GM12878 (cell line): ENCODE measurements at regions not wholly inside any gene's neighbourhood (a gene's known extent, or its start where the extent isn't known, plus 50 kb on each side); places are given as distances from the start of the nearest gene placed in this dataset.
A peak's percentile ranks its signal among the peaks of the same experiment; 100 is the strongest.

ENCODE experiments used
- BMI1 ChIP-seq: fragments of 450-650 bp; IDR thresholded peaks from 2 replicates; pipeline ENCODE4 v1.6.1; 2016; ENCODE audit warnings: mild to moderate bottlenecking, moderate library complexity, borderline replicate concordance
- BRCA1 ChIP-seq: IDR thresholded peaks from 2 replicates; pipeline ENCODE4 v1.6.1; 2011; ENCODE audit warnings: low read depth, low read length, improper control_type of control experiment
- CBX5 ChIP-seq: sonication (generic); IDR thresholded peaks from 2 replicates; pipeline ENCODE4 v1.6.1; 2016; ENCODE audit warnings: low read depth, moderate library complexity, mild to moderate bottlenecking, inconsistent platforms
- CEBPB ChIP-seq, 2 experiments: fragments of 150-350 bp in 1 of 2; IDR thresholded peaks; 2 replicates each; pipeline ENCODE4 v1.6.1; 2012 to 2014; ENCODE audit warnings: low read depth in 2 of 2, low read length in 2 of 2, borderline replicate concordance in 1 of 2, inconsistent platforms in 1 of 2
- CREB1 ChIP-seq: IDR thresholded peaks from 2 replicates; pipeline ENCODE4 v1.6.1; 2012; ENCODE audit warnings: low read depth, mild to moderate bottlenecking, inconsistent platforms
- EP300 ChIP-seq, 2 experiments: fragments of 150-350 bp in 1 of 2; IDR thresholded peaks; 2 replicates each; pipeline ENCODE4 v1.6.1; 2011 to 2012; ENCODE audit warnings: low read depth in 2 of 2, low read length in 2 of 2, borderline replicate concordance in 1 of 2, improper control_type of control experiment in 1 of 2, inconsistent platforms in 1 of 2; ENCODE audit not compliant: control insufficient read depth in 1 of 2
- ESRRA ChIP-seq: IDR thresholded peaks from 2 replicates; pipeline ENCODE4 v1.6.1; 2012; ENCODE audit warnings: mild to moderate bottlenecking, low read length, improper control_type of control experiment
- FOXK2 ChIP-seq: fragments of 450-650 bp; IDR thresholded peaks from 2 replicates; pipeline ENCODE4 v1.6.1; 2017; ENCODE audit warnings: mild to moderate bottlenecking, moderate library complexity
- MEF2B ChIP-seq: fragments of 450-650 bp; IDR thresholded peaks from 2 replicates; pipeline ENCODE4 v1.6.1; 2018; ENCODE audit warnings: mild to moderate bottlenecking, moderate library complexity; ENCODE audit not compliant: partially characterized antibody, poor library complexity, severe bottlenecking
- MTA2 ChIP-seq: fragments of 450-650 bp; IDR thresholded peaks from 2 replicates; pipeline ENCODE4 v1.6.1; 2016; ENCODE audit warnings: low read depth, mild to moderate bottlenecking, moderate library complexity
- NFXL1 ChIP-seq: fragments of 450-650 bp; IDR thresholded peaks from 2 replicates; pipeline ENCODE4 v1.6.1; 2017; ENCODE audit warnings: antibody characterized with exemption, mild to moderate bottlenecking, borderline replicate concordance
- POLR2AphosphoS5 ChIP-seq: IDR thresholded peaks from 2 replicates; pipeline ENCODE4 v1.6.1; 2011; ENCODE audit warnings: mild to moderate bottlenecking, low read length, inconsistent platforms
- RAD51 ChIP-seq: fragments of 450-650 bp; IDR thresholded peaks from 2 replicates; pipeline ENCODE4 v1.6.1; 2016; ENCODE audit warnings: moderate library complexity, mild to moderate bottlenecking, inconsistent platforms
- RBBP5 ChIP-seq: fragments of 200-600 bp; sonication (generic); conservative IDR thresholded peaks from 2 replicates; pipeline ENCODE4 v1.6.1; 2016
- SMAD1 ChIP-seq: fragments of 450-650 bp; IDR thresholded peaks from 2 replicates; pipeline ENCODE4 v1.6.1; 2018; ENCODE audit warnings: mild to moderate bottlenecking, low read depth; ENCODE audit not compliant: partially characterized antibody
- SPI1 ChIP-seq: IDR thresholded peaks from 2 replicates; pipeline ENCODE4 v1.6.1; 2011; ENCODE audit warnings: low read depth, mild to moderate bottlenecking, low read length, moderate library complexity, borderline replicate concordance; ENCODE audit not compliant: insufficient read depth
- SREBF2 ChIP-seq: IDR thresholded peaks from 2 replicates; pipeline ENCODE4 v1.6.1; 2012; ENCODE audit warnings: mild to moderate bottlenecking, low read length
- TCF7 ChIP-seq: IDR thresholded peaks from 2 replicates; pipeline ENCODE4 v1.6.1; 2014; ENCODE audit warnings: antibody characterized with exemption, borderline replicate concordance
- ZNF592 ChIP-seq: fragments of 450-650 bp; IDR thresholded peaks from 2 replicates; pipeline ENCODE4 v1.6.1; 2017; ENCODE audit warnings: mild to moderate bottlenecking, moderate library complexity
- ZNF622 ChIP-seq: fragments of 450-650 bp; IDR thresholded peaks from 2 replicates; pipeline ENCODE4 v1.6.1; 2017; ENCODE audit warnings: mild to moderate bottlenecking, inconsistent platforms
- TF ChIP-seq, protein P1 (sequence below): fragments of 450-650 bp; formaldehyde crosslinking; IDR thresholded peaks from 2 replicates; pipeline ENCODE4 v1.5.0; 2022; ENCODE audit warnings: mild to moderate bottlenecking, missing genetic modification characterization
- TF ChIP-seq, protein P2 (sequence below): IDR thresholded peaks from 2 replicates; pipeline ENCODE4 v1.6.1; 2012; ENCODE audit warnings: low read depth, low read length, improper control_type of control experiment

DNA sequence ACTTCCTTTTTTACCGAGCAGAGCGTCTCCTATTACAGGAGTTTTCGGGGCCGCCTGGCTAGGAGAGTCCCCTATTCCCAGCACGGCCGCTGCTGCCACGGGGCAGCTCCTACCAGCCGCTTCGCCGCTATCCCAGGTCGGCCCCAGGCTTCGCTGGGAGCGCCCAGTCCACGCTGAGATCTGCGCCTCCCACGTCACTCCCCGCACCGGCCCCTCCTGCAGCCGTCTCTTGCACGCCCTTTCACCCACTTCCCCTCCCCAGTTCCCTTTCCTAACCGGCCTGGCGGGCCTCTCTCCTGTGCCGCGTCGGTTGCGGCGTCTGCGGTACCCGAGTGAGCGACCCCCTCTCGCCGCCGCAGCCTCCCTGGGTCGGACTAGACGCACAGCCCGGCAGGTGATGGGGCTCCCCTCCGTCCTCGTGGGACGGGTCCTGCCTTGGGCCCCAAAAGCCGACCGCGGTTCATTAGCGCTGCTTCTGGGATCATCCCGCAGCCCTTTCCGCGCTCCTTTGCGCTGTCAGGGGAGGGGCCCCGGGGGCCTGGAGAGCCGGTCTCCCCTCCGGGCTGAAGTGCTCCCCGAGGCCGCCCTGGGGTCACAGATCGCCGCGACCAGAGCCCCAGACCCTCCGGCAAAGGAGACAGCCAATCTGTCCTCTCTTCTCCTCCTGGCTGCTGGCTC is 1318.4 kb downstream of the TMEM121 start (continued):
- TF ChIP-seq MTA2 (peak; percentile 47; the same call in 1 of the 2 replicates), RBBP5 (no peak), BMI1 (no peak), TCF7 (no peak), NFXL1 (no peak), ZNF592 (no peak), CREB1 (peak; percentile 74), POLR2AphosphoS5 (peak; percentile 46; the same call in 1 of the 2 replicates), ESRRA (no peak), CBX5 (no peak), FOXK2 (no peak), CEBPB (IDR thresholded peaks at IDR 0.05; ENCODE audit: borderline replicate concordance in 1 of 2, low read depth in 2 of 2, low read length in 2 of 2) (no peak), BRCA1 (no peak), EP300 (IDR thresholded peaks at IDR 0.05; ENCODE audit: borderline replicate concordance in 1 of 2, control insufficient read depth in 1 of 2, low read depth in 2 of 2, low read length in 2 of 2) (peak in 1 of 2 experiments; percentile 16; a peak in 1 of 4 replicates), RAD51 (no peak), SMAD1 (no peak), ZNF622 (no peak), SPI1 (peak; percentile 92), MEF2B (no peak), SREBF2 (no peak)
- TF ChIP-seq, protein P1, sequence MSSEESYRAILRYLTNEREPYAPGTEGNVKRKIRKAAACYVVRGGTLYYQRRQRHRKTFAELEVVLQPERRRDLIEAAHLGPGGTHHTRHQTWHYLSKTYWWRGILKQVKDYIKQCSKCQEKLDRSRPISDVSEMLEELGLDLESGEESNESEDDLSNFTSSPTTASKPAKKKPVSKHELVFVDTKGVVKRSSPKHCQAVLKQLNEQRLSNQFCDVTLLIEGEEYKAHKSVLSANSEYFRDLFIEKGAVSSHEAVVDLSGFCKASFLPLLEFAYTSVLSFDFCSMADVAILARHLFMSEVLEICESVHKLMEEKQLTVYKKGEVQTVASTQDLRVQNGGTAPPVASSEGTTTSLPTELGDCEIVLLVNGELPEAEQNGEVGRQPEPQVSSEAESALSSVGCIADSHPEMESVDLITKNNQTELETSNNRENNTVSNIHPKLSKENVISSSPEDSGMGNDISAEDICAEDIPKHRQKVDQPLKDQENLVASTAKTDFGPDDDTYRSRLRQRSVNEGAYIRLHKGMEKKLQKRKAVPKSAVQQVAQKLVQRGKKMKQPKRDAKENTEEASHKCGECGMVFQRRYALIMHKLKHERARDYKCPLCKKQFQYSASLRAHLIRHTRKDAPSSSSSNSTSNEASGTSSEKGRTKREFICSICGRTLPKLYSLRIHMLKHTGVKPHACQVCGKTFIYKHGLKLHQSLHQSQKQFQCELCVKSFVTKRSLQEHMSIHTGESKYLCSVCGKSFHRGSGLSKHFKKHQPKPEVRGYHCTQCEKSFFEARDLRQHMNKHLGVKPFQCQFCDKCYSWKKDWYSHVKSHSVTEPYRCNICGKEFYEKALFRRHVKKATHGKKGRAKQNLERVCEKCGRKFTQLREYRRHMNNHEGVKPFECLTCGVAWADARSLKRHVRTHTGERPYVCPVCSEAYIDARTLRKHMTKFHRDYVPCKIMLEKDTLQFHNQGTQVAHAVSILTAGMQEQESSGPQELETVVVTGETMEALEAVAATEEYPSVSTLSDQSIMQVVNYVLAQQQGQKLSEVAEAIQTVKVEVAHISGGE (CRISPR knock-in tag): no peak
- TF ChIP-seq, protein P2, sequence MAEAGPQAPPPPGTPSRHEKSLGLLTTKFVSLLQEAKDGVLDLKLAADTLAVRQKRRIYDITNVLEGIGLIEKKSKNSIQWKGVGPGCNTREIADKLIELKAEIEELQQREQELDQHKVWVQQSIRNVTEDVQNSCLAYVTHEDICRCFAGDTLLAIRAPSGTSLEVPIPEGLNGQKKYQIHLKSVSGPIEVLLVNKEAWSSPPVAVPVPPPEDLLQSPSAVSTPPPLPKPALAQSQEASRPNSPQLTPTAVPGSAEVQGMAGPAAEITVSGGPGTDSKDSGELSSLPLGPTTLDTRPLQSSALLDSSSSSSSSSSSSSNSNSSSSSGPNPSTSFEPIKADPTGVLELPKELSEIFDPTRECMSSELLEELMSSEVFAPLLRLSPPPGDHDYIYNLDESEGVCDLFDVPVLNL: no peak
